Testis (tissue), 2 donors: ENCODE measurements at regions not wholly inside any gene's neighbourhood (a gene's known extent, or its start where the extent isn't known, plus 50 kb on each side); places are given as distances from the start of the nearest gene placed in this dataset.

ENCODE experiments used
- POLR2A ChIP-seq: fragments of 450-650 bp; IDR thresholded peaks from one replicate; pipeline ENCODE4 v1.6.1; 2017; ENCODE audit warnings: antibody characterized with exemption, mild to moderate bottlenecking, moderate library complexity
- TF ChIP-seq, protein P1 (sequence below), 3 experiments: fragments of 450-650 bp in 2 of 3; fragments of 200-600 bp in 1 of 3; sonication (generic) in 1 of 3; IDR thresholded peaks; one replicate each; pipeline ENCODE4 v1.5.1; 2016 to 2019; ENCODE audit warnings: antibody characterized with exemption in 3 of 3, mild to moderate bottlenecking in 2 of 3, moderate library complexity in 1 of 3

DNA sequence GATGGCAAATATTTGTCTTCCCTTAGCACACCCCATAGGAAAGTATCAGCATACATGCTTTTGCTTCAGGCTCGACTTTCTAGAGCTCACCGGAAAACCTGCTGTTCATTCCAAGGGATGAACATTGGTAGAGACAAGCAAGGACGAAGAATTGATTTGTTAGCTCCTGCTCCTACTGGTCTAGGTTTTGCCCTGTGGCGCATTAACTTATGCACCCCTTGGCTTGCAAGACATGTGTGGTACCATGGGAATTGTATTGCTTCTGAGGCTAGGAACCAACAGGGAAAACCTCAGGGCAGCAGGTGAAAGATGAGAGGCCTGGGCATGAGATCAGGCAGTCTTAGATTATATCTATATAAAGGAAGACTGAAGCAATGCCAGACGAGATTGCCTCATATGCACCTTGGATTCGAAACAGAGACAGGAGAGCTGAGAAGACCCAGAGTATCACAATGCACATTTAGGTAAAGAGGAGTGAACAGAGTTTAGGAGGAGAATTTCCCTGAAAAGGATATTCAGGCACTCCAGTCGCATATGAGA is 771.2 kb upstream of the B3GALT2 start:
- TF ChIP-seq POLR2A, result no peak
- TF ChIP-seq, protein P1, sequence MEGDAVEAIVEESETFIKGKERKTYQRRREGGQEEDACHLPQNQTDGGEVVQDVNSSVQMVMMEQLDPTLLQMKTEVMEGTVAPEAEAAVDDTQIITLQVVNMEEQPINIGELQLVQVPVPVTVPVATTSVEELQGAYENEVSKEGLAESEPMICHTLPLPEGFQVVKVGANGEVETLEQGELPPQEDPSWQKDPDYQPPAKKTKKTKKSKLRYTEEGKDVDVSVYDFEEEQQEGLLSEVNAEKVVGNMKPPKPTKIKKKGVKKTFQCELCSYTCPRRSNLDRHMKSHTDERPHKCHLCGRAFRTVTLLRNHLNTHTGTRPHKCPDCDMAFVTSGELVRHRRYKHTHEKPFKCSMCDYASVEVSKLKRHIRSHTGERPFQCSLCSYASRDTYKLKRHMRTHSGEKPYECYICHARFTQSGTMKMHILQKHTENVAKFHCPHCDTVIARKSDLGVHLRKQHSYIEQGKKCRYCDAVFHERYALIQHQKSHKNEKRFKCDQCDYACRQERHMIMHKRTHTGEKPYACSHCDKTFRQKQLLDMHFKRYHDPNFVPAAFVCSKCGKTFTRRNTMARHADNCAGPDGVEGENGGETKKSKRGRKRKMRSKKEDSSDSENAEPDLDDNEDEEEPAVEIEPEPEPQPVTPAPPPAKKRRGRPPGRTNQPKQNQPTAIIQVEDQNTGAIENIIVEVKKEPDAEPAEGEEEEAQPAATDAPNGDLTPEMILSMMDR (IDR thresholded peaks at IDR 0.05), result no peak
